ENCODE measurements at regions not wholly inside any gene's neighbourhood (a gene's known extent, or its start where the extent isn't known, plus 50 kb on each side); places are given as distances from the start of the nearest gene placed in this dataset.

DNA sequence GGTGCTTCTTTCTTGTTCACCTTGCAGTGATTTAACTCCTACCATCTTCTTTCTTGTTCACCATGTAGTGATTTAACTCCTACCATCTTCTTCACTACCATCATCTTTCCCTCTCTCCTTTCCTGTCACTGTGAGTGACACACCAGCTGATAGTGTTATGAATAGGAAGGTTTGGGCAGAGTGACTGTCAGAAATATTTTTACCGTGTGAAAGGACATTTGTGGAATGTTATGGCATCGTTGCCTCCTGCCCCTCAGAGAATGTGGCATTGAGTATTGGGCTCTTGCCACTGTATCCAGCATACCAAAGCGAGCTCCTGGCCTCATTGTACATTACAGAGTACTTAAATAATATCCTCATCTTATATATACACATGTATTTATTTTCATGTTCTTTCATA lies 90.8 kb upstream of the AMOT start:
- H3K4me3 ChIP-seq: no peak overlapping the region
- no peaks in the 10 kb centered on the region for H3F3A ChIP-seq (replicated peaks; ENCODE audit: low read depth)
- H3K27ac ChIP-seq (ENCODE audit: low read depth): no peak overlapping the region
- Mint-ChIP-seq H3K27me3 (ENCODE audit: insufficient read depth, low read depth, poor library complexity) (no peaks in the 10 kb centered on the region), H3K27ac (no peak overlapping the region), H3K4me1 (peaks cover 13% of the 10 kb centered on the region), H3K36me3 (ENCODE audit: low read depth) (no peaks in the 10 kb centered on the region), H3K9me3 (no peaks in the 10 kb centered on the region; the same call in 2 of the 3 replicates), H3K4me3 (no peak overlapping the region)
- TF ChIP-seq, protein P1, sequence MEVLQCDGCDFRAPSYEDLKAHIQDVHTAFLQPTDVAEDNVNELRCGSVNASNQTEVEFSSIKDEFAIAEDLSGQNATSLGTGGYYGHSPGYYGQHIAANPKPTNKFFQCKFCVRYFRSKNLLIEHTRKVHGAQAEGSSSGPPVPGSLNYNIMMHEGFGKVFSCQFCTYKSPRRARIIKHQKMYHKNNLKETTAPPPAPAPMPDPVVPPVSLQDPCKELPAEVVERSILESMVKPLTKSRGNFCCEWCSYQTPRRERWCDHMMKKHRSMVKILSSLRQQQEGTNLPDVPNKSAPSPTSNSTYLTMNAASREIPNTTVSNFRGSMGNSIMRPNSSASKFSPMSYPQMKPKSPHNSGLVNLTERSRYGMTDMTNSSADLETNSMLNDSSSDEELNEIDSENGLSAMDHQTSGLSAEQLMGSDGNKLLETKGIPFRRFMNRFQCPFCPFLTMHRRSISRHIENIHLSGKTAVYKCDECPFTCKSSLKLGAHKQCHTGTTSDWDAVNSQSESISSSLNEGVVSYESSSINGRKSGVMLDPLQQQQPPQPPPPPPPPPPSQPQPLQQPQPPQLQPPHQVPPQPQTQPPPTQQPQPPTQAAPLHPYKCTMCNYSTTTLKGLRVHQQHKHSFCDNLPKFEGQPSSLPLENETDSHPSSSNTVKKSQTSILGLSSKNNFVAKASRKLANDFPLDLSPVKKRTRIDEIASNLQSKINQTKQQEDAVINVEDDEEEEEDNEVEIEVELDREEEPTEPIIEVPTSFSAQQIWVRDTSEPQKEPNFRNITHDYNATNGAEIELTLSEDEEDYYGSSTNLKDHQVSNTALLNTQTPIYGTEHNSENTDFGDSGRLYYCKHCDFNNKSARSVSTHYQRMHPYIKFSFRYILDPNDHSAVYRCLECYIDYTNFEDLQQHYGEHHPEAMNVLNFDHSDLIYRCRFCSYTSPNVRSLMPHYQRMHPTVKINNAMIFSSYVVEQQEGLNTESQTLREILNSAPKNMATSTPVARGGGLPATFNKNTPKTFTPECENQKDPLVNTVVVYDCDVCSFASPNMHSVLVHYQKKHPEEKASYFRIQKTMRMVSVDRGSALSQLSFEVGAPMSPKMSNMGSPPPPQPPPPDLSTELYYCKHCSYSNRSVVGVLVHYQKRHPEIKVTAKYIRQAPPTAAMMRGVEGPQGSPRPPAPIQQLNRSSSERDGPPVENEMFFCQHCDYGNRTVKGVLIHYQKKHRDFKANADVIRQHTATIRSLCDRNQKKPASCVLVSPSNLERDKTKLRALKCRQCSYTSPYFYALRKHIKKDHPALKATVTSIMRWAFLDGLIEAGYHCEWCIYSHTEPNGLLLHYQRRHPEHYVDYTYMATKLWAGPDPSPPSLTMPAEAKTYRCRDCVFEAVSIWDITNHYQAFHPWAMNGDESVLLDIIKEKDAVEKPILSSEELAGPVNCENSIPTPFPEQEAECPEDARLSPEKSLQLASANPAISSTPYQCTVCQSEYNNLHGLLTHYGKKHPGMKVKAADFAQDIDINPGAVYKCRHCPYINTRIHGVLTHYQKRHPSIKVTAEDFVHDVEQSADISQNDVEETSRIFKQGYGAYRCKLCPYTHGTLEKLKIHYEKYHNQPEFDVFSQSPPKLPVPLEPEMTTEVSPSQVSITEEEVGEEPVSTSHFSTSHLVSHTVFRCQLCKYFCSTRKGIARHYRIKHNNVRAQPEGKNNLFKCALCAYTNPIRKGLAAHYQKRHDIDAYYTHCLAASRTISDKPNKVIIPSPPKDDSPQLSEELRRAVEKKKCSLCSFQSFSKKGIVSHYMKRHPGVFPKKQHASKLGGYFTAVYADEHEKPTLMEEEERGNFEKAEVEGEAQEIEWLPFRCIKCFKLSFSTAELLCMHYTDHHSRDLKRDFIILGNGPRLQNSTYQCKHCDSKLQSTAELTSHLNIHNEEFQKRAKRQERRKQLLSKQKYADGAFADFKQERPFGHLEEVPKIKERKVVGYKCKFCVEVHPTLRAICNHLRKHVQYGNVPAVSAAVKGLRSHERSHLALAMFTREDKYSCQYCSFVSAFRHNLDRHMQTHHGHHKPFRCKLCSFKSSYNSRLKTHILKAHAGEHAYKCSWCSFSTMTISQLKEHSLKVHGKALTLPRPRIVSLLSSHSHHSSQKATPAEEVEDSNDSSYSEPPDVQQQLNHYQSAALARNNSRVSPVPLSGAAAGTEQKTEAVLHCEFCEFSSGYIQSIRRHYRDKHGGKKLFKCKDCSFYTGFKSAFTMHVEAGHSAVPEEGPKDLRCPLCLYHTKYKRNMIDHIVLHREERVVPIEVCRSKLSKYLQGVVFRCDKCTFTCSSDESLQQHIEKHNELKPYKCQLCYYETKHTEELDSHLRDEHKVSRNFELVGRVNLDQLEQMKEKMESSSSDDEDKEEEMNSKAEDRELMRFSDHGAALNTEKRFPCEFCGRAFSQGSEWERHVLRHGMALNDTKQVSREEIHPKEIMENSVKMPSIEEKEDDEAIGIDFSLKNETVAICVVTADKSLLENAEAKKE (CRISPR knock-in tag; IDR thresholded peaks at IDR 0.05): no peak
- TF ChIP-seq EZH2 (IDR thresholded peaks at IDR 0.05; ENCODE audit: low read depth, unreplicated experiment): no peak
- no peak for TF ChIP-seq JUNB (IDR thresholded peaks at IDR 0.05; ENCODE audit: unreplicated experiment)
- TF ChIP-seq ZNF114 (CRISPR knock-in tag; IDR thresholded peaks at IDR 0.05): no peak
- TF ChIP-seq CREB1 (CRISPR knock-in tag; IDR thresholded peaks at IDR 0.05; ENCODE audit: low read depth): no peak
- TF ChIP-seq, protein P2, sequence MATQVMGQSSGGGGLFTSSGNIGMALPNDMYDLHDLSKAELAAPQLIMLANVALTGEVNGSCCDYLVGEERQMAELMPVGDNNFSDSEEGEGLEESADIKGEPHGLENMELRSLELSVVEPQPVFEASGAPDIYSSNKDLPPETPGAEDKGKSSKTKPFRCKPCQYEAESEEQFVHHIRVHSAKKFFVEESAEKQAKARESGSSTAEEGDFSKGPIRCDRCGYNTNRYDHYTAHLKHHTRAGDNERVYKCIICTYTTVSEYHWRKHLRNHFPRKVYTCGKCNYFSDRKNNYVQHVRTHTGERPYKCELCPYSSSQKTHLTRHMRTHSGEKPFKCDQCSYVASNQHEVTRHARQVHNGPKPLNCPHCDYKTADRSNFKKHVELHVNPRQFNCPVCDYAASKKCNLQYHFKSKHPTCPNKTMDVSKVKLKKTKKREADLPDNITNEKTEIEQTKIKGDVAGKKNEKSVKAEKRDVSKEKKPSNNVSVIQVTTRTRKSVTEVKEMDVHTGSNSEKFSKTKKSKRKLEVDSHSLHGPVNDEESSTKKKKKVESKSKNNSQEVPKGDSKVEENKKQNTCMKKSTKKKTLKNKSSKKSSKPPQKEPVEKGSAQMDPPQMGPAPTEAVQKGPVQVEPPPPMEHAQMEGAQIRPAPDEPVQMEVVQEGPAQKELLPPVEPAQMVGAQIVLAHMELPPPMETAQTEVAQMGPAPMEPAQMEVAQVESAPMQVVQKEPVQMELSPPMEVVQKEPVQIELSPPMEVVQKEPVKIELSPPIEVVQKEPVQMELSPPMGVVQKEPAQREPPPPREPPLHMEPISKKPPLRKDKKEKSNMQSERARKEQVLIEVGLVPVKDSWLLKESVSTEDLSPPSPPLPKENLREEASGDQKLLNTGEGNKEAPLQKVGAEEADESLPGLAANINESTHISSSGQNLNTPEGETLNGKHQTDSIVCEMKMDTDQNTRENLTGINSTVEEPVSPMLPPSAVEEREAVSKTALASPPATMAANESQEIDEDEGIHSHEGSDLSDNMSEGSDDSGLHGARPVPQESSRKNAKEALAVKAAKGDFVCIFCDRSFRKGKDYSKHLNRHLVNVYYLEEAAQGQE (IDR thresholded peaks at IDR 0.05; ENCODE audit: unreplicated experiment): no peak
- no peak for TF ChIP-seq EZH2phosphoT487 (IDR thresholded peaks at IDR 0.05; ENCODE audit: unreplicated experiment)
- TF ChIP-seq, protein P3, sequence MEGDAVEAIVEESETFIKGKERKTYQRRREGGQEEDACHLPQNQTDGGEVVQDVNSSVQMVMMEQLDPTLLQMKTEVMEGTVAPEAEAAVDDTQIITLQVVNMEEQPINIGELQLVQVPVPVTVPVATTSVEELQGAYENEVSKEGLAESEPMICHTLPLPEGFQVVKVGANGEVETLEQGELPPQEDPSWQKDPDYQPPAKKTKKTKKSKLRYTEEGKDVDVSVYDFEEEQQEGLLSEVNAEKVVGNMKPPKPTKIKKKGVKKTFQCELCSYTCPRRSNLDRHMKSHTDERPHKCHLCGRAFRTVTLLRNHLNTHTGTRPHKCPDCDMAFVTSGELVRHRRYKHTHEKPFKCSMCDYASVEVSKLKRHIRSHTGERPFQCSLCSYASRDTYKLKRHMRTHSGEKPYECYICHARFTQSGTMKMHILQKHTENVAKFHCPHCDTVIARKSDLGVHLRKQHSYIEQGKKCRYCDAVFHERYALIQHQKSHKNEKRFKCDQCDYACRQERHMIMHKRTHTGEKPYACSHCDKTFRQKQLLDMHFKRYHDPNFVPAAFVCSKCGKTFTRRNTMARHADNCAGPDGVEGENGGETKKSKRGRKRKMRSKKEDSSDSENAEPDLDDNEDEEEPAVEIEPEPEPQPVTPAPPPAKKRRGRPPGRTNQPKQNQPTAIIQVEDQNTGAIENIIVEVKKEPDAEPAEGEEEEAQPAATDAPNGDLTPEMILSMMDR (conservative IDR thresholded peaks at IDR 0.05; ENCODE audit: low read depth in 2 of 2): no peak
- TF ChIP-seq, protein P4, sequence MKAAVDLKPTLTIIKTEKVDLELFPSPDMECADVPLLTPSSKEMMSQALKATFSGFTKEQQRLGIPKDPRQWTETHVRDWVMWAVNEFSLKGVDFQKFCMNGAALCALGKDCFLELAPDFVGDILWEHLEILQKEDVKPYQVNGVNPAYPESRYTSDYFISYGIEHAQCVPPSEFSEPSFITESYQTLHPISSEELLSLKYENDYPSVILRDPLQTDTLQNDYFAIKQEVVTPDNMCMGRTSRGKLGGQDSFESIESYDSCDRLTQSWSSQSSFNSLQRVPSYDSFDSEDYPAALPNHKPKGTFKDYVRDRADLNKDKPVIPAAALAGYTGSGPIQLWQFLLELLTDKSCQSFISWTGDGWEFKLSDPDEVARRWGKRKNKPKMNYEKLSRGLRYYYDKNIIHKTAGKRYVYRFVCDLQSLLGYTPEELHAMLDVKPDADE (IDR thresholded peaks at IDR 0.05): no peak
- TF ChIP-seq ZNF331 (CRISPR knock-in tag; IDR thresholded peaks at IDR 0.05; ENCODE audit: low read depth): no peak
- TF ChIP-seq POLR2AphosphoS5 (IDR thresholded peaks at IDR 0.05; ENCODE audit: low read depth): no peak
- TF ChIP-seq STAT1 (IDR thresholded peaks at IDR 0.05; ENCODE audit: unreplicated experiment): no peak
- TF ChIP-seq NANOG (IDR thresholded peaks at IDR 0.05; ENCODE audit: borderline replicate concordance): no peak
- H3K27me3 ChIP-seq (ENCODE audit: insufficient read depth): no peaks in the 10 kb centered on the region
- no peaks in the 10 kb centered on the region for H3K36me3 ChIP-seq (ENCODE audit: insufficient read depth)
- H2AFZ ChIP-seq: no peak overlapping the region
- no peaks in the 10 kb centered on the region for H3K9me2 ChIP-seq (ENCODE audit: insufficient read depth)
- H3K4me2 ChIP-seq: no peak overlapping the region
- ATAC-seq (no peak), DNase-seq (ENCODE audit: low spot score) (no peak)
- no peaks in the 10 kb centered on the region for H4K20me1 ChIP-seq (replicated peaks; ENCODE audit: insufficient read depth)
- peaks cover 18% of the 10 kb centered on the region for H3K4me1 ChIP-seq (ENCODE audit: insufficient read depth)
- H3K79me2 ChIP-seq (replicated peaks; ENCODE audit: insufficient read depth): no peaks in the 10 kb centered on the region

Data from GM23338 (cell line).